Erythroblast (primary cell): ENCODE measurements at regions not wholly inside any gene's neighbourhood (a gene's known extent, or its start where the extent isn't known, plus 50 kb on each side); places are given as distances from the start of the nearest gene placed in this dataset.

ENCODE experiments used
- GATA1 ChIP-seq: IDR thresholded peaks from 2 replicates; pipeline ENCODE4 v1.6.1; 2011; ENCODE audit warnings: low read depth, mild to moderate bottlenecking, control low read depth, low read length, moderate library complexity
- POLR2A ChIP-seq: IDR thresholded peaks from 2 replicates; pipeline ENCODE4 v1.6.1; 2011; ENCODE audit warnings: mild to moderate bottlenecking, low read length

DNA sequence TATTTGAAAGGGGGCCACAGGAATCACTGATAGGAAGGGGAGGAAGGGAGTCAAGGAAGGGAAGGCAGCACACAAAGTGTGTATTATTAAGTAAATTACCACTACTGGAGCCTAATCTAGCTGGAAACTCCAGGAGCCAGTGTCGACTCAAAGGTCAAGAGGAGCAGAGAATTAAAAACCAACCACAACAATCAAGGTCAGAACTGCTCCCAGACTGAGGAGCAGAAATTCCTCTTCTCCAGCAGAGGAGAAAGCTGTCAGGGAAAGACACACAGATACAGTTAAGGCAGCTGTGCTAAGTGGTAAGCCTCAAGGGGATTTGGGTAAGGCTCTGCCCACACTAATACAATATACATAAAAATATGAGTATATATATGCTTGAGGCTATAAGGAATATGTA is 87.5 kb upstream of the PTPN13 start:
- TF ChIP-seq POLR2A (no peak), GATA1 (no peak)
